Lower leg skin (tissue), 3 donors: ENCODE measurements at regions not wholly inside any gene's neighbourhood (a gene's known extent, or its start where the extent isn't known, plus 50 kb on each side); places are given as distances from the start of the nearest gene placed in this dataset.

Experiments
- POLR2A ChIP-seq, 2 donors: fragments of 450-650 bp; IDR thresholded peaks; one replicate each; pipeline ENCODE4 v1.6.1; 2016 to 2017; ENCODE audit warnings: antibody characterized with exemption in 2 of 2, mild to moderate bottlenecking in 1 of 2, moderate library complexity in 1 of 2
- TF ChIP-seq, protein P1 (sequence below), 3 donors: fragments of 450-650 bp; IDR thresholded peaks; one replicate each; pipeline ENCODE4 v1.5.1; 2016; ENCODE audit warnings: antibody characterized with exemption in 3 of 3, mild to moderate bottlenecking in 3 of 3, moderate library complexity in 2 of 3

GRCh38 chr3:166533740-166534139 is 696.5 kb upstream of the BCHE start:
- TF ChIP-seq, protein P1, sequence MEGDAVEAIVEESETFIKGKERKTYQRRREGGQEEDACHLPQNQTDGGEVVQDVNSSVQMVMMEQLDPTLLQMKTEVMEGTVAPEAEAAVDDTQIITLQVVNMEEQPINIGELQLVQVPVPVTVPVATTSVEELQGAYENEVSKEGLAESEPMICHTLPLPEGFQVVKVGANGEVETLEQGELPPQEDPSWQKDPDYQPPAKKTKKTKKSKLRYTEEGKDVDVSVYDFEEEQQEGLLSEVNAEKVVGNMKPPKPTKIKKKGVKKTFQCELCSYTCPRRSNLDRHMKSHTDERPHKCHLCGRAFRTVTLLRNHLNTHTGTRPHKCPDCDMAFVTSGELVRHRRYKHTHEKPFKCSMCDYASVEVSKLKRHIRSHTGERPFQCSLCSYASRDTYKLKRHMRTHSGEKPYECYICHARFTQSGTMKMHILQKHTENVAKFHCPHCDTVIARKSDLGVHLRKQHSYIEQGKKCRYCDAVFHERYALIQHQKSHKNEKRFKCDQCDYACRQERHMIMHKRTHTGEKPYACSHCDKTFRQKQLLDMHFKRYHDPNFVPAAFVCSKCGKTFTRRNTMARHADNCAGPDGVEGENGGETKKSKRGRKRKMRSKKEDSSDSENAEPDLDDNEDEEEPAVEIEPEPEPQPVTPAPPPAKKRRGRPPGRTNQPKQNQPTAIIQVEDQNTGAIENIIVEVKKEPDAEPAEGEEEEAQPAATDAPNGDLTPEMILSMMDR (IDR thresholded peaks at IDR 0.05): no peak
- no peak for TF ChIP-seq POLR2A (IDR thresholded peaks at IDR 0.05)
